CD4-positive, CD25-positive, alpha-beta regulatory T cell (primary cell): ENCODE measurements at regions not wholly inside any gene's neighbourhood (a gene's known extent, or its start where the extent isn't known, plus 50 kb on each side); places are given as distances from the start of the nearest gene placed in this dataset.

Experiments used
- ATAC-seq, 2 donors: fragments of 150-1000 bp; cut with Tn5 transposase; one replicate each; pipeline ENCODE4 v1.10.0; 2021; ENCODE audit warnings: low read depth in 2 of 2, moderate number of reproducible peaks in 2 of 2, moderate library complexity in 1 of 2
- DNase-seq, 3 donors: peaks; one replicate each; pipeline versions ENCODE4 v3.0.0 to v3.0.0-alpha.2; 2012 to 2022; ENCODE audit warnings: mixed read lengths in 1 of 3
- H3K27ac ChIP-seq: one replicate; pipeline ENCODE4 v1.7.0; 2013; ENCODE audit warnings: mild to moderate bottlenecking, low read length; ENCODE audit not compliant: insufficient read depth, poor library complexity, severe bottlenecking
- H3K27me3 ChIP-seq: one replicate; pipeline ENCODE4 v1.7.0; 2013; ENCODE audit warnings: low read length; ENCODE audit not compliant: control insufficient read depth, insufficient read depth
- H3K36me3 ChIP-seq: one replicate; pipeline ENCODE4 v1.7.0; 2013; ENCODE audit warnings: mild to moderate bottlenecking, low read length, moderate library complexity; ENCODE audit not compliant: control insufficient read depth, insufficient read depth
- H3K4me1 ChIP-seq: 2 replicates; pipeline ENCODE4 v1.7.0; 2013; ENCODE audit warnings: mild to moderate bottlenecking, low read length; ENCODE audit not compliant: insufficient read depth, control insufficient read depth, poor library complexity, severe bottlenecking
- H3K4me3 ChIP-seq: one replicate; pipeline ENCODE4 v1.7.0; 2013; ENCODE audit warnings: low read depth, mild to moderate bottlenecking, low read length, moderate library complexity
- H3K9me3 ChIP-seq, 2 experiments: 1 replicate in 1 of 2; 2 replicates in 1 of 2; pipeline ENCODE4 v1.7.0; 2013; ENCODE audit warnings: low read length in 2 of 2, mild to moderate bottlenecking in 1 of 2, moderate library complexity in 1 of 2; ENCODE audit not compliant: control insufficient read depth in 2 of 2
- H3K27ac Mint-ChIP-seq, 3 donors: one replicate each; pipeline ENCODE4 v1.8.0; 2020 to 2022; ENCODE audit warnings: mild to moderate bottlenecking in 3 of 3, mixed read lengths in 3 of 3, moderate library complexity in 2 of 3
- H3K27me3 Mint-ChIP-seq: one replicate; pipeline ENCODE4 v1.8.0; 2022; ENCODE audit warnings: mild to moderate bottlenecking, mixed read lengths
- H3K36me3 Mint-ChIP-seq: one replicate; pipeline ENCODE4 v1.8.0; 2020; ENCODE audit warnings: mixed read lengths
- H3K4me1 Mint-ChIP-seq, 4 donors: one replicate each; pipeline ENCODE4 v1.8.0; 2020 to 2022; ENCODE audit warnings: mixed read lengths in 4 of 4, mild to moderate bottlenecking in 1 of 4
- H3K4me3 Mint-ChIP-seq, 4 donors: one replicate each; pipeline ENCODE4 v1.8.0; 2020 to 2022; ENCODE audit warnings: mild to moderate bottlenecking in 4 of 4, mixed read lengths in 4 of 4, moderate library complexity in 3 of 4
- H3K9me3 Mint-ChIP-seq, 7 donors: one replicate each; pipeline ENCODE4 v1.8.0; 2020 to 2022; ENCODE audit warnings: mixed read lengths in 7 of 7, mild to moderate bottlenecking in 3 of 7, moderate library complexity in 2 of 7

DNA sequence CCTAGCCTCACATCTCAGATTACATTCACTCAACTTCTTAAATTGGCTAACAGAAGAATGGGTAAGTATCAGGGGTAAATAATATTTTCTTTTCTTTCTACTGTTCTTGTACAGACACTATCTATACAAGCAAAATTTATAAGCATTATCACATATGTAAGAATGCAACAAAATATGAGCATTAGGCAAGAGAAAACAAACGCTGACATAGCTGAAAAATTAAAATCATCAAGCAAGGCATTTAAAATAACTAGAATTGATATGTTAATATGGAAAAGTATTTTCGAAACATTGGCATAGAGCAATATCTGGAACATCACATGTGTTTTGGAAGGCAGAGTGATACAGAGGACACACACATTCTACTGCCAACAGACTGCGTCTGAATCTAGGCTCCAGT is 1175.3 kb upstream of the LRRN3 start:
- Histone ChIP-seq H3K36me3 (no peaks in the 10 kb centered on the region), H3K27ac (no peak overlapping the region), H3K9me3 (no peaks in the 10 kb centered on the region), H3K4me1 (no peaks in the 10 kb centered on the region), H3K4me3 (no peak overlapping the region), H3K27me3 (no peaks in the 10 kb centered on the region)
- no peak for DNase-seq
- Mint-ChIP-seq H3K4me1 (no peaks in the 10 kb centered on the region), H3K9me3 (peaks cover 0 to 13% (median 6%) of the 10 kb centered on the region in 7 donors), H3K36me3 (no peaks in the 10 kb centered on the region), H3K27me3 (no peaks in the 10 kb centered on the region), H3K27ac (no peak overlapping the region), H3K4me3 (no peak overlapping the region)
- ATAC-seq, result no peak

DNA sequence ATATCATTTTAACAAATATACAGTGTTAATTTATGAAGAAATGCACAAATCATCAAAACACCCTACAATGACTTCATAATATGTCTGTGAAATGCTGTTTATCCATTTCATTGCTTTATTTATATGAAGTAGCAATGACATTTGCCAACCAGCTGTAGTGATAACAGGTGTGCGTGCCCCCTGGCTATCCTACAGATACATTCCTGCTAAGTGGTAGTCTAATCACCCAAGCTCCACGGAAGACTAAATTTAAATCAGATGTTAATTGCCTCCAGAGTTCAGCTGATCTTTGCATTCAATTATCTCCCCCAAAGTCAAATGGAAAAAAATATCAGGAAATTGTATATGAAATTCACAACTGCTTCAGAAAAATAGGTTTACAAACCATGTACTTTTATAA is 1164.2 kb upstream of the LRRN3 start:
- Histone ChIP-seq H3K4me3 (no peak overlapping the region), H3K4me1 (no peaks in the 10 kb centered on the region), H3K36me3 (no peaks in the 10 kb centered on the region), H3K27me3 (no peaks in the 10 kb centered on the region), H3K27ac (no peak overlapping the region), H3K9me3 (peaks cover 0 to 3% of the 10 kb centered on the region in 2 experiments)
- Mint-ChIP-seq H3K4me1 (no peaks in the 10 kb centered on the region), H3K4me3 (no peak overlapping the region), H3K27me3 (no peaks in the 10 kb centered on the region), H3K36me3 (no peaks in the 10 kb centered on the region), H3K27ac (no peak overlapping the region), H3K9me3 (peaks cover 0 to 14% (median 4%) of the 10 kb centered on the region in 7 donors)
- no peak for DNase-seq
- ATAC-seq, result no peak

DNA sequence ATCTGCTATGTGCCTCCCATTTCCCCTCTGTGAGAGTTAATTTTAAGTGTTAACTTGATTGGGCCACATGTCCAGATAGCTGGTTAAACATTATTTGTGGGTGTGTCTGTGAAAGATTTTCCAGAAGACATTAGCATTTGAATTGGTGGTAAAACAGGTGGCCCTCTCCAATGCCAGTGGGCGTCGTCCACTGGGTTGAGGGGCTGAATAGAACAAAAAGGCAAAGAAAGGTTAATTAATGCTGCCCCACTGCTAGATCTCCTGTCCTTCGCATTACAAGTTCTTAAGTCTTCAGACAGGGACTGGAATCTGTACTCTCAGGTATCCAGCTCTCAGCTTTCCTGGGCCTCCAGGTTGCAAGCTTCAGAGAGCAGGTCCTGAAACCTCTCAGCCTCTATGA is 1160.9 kb upstream of the LRRN3 start:
- Histone ChIP-seq H3K27ac (no peak overlapping the region), H3K4me1 (no peaks in the 10 kb centered on the region), H3K36me3 (no peaks in the 10 kb centered on the region), H3K9me3 (peaks cover 0 to 3% of the 10 kb centered on the region in 2 experiments), H3K4me3 (no peak overlapping the region), H3K27me3 (no peaks in the 10 kb centered on the region)
- H3K4me3 Mint-ChIP-seq, result no peak overlapping the region
- H3K4me1 Mint-ChIP-seq, result no peaks in the 10 kb centered on the region
- DNase-seq (no peak), ATAC-seq (no peak)
- peaks cover 0 to 5% (median 2%) of the 10 kb centered on the region in 7 donors for H3K9me3 Mint-ChIP-seq
- no peak overlapping the region for H3K27ac Mint-ChIP-seq
- H3K36me3 Mint-ChIP-seq, result no peaks in the 10 kb centered on the region
- no peaks in the 10 kb centered on the region for H3K27me3 Mint-ChIP-seq

DNA sequence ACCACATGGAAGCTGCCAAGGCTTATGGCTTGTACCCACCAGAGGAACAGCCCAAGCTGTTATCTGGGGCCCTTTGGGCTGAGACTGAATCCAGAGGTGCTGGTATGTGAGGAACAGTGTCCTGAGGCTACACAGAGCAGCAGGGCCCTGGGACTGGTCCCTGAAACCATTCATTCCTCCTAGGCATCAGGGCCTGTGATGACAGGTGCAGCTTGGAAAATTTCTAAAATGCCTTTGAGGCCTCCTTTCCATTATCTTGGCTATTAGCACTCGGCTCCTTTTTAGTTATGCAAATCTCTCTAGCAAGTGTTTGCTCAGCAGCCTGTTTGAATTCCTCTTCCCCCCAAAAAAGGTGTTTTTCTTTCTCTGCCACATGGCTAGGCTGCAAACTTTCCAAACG is 1151.7 kb upstream of the LRRN3 start:
- Mint-ChIP-seq H3K36me3 (no peaks in the 10 kb centered on the region), H3K4me3 (no peak overlapping the region), H3K27ac (no peak overlapping the region), H3K4me1 (no peaks in the 10 kb centered on the region), H3K9me3 (peaks cover 2 to 15% (median 6%) of the 10 kb centered on the region in 7 donors), H3K27me3 (no peaks in the 10 kb centered on the region)
- no peaks in the 10 kb centered on the region for H3K9me3 ChIP-seq
- H3K27ac ChIP-seq, result no peak overlapping the region
- no peaks in the 10 kb centered on the region for H3K4me1 ChIP-seq
- DNase-seq (no peak), ATAC-seq (no peak)
- no peaks in the 10 kb centered on the region for H3K36me3 ChIP-seq
- H3K27me3 ChIP-seq, result no peaks in the 10 kb centered on the region
- H3K4me3 ChIP-seq, result no peak overlapping the region

DNA sequence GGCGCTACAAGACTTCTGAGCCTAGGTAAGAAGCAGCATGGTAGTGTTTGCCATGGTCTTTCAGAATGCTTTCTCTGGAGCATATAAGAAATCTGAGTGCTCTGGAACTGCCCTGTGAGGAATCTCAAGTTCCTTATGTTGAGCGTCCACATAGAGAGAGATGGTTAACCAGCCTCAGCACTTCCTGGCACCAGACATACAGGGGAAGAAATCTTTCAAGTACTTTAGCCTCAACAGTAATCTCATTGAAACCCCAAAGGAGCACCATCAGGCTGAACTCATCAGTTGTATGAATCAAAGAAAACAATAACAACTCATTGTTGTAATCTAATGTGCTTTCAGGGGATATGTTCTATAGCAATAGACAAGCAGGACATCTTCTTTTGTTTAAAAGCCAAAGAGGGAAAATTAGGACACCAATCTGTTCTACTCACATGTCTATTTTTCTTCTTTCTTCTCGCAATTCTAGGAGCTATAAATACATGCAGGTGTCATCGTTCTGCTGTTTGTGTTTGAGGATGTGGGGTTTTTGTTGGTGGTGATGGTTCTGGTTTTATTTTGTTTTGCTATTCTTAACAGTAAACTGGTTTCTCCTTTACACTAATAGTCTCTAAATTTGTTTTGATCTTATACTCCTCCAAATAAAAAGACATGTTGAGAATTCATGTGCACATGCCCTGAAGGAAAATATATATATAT is 1145.0 kb upstream of the LRRN3 start:
- H3K9me3 ChIP-seq, result no peaks in the 10 kb centered on the region
- Mint-ChIP-seq H3K4me1 (no peaks in the 10 kb centered on the region), H3K27me3 (no peaks in the 10 kb centered on the region), H3K9me3 (peaks cover 0 to 9% (median 4%) of the 10 kb centered on the region in 7 donors), H3K27ac (no peak overlapping the region), H3K4me3 (no peak overlapping the region), H3K36me3 (no peaks in the 10 kb centered on the region)
- DNase-seq (no peak), ATAC-seq (no peak)
- no peak overlapping the region for H3K27ac ChIP-seq
- H3K4me1 ChIP-seq, result no peaks in the 10 kb centered on the region
- no peaks in the 10 kb centered on the region for H3K36me3 ChIP-seq
- H3K4me3 ChIP-seq, result no peak overlapping the region
- no peaks in the 10 kb centered on the region for H3K27me3 ChIP-seq

DNA sequence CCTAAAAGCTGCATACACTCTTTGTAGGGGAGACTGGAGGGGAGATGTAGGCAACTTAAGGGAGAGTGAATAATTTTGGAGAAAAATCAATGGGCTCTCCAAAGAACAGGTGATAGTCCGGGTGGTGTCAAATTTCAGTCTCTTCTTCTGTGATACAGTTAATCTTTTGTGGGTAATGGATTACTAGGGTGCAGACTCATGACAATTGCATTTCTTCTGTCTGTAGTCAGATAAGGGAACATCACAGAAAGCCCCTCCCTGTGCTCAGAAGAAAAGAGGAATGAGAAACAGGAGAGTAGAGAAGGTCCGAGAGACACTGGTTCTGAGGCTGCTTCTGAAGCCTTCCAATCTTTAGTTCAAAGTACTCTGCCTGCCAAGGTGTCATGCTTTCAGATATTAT is 1140.7 kb upstream of the LRRN3 start:
- ATAC-seq, result no peak
- no peaks in the 10 kb centered on the region for H3K27me3 Mint-ChIP-seq
- no peaks in the 10 kb centered on the region for H3K36me3 ChIP-seq

GRCh38 chr7:109950821-109951564 is 1139.9 kb upstream of the LRRN3 start:
- no peak overlapping the region for H3K27ac Mint-ChIP-seq
- Histone ChIP-seq H3K4me1 (no peaks in the 10 kb centered on the region), H3K27ac (no peak overlapping the region), H3K9me3 (no peaks in the 10 kb centered on the region), H3K4me3 (no peak overlapping the region), H3K27me3 (no peaks in the 10 kb centered on the region), H3K36me3 (no peaks in the 10 kb centered on the region)
- no peak for DNase-seq
- no peaks in the 10 kb centered on the region for H3K27me3 Mint-ChIP-seq
- ATAC-seq, result no peak
- no peak overlapping the region for H3K4me3 Mint-ChIP-seq
- no peaks in the 10 kb centered on the region for H3K36me3 Mint-ChIP-seq
- H3K9me3 Mint-ChIP-seq, result peaks cover 0 to 11% (median 2%) of the 10 kb centered on the region in 7 donors
- H3K4me1 Mint-ChIP-seq, result no peaks in the 10 kb centered on the region

More for the DNA sequence above, 1140.7 kb upstream of the LRRN3 start:
- H3K9me3 Mint-ChIP-seq, result peaks cover 0 to 11% (median 2%) of the 10 kb centered on the region in 7 donors
- no peaks in the 10 kb centered on the region for H3K4me1 Mint-ChIP-seq
- no peaks in the 10 kb centered on the region for H3K36me3 Mint-ChIP-seq
- no peak for DNase-seq
- Histone ChIP-seq H3K4me3 (no peak overlapping the region), H3K27me3 (no peaks in the 10 kb centered on the region), H3K27ac (no peak overlapping the region), H3K4me1 (no peaks in the 10 kb centered on the region), H3K9me3 (no peaks in the 10 kb centered on the region)
- H3K27ac Mint-ChIP-seq, result no peak overlapping the region
- no peak overlapping the region for H3K4me3 Mint-ChIP-seq

GRCh38 chr7:109951565-109951928 is 1139.4 kb upstream of the LRRN3 start:
- H3K36me3 Mint-ChIP-seq, result no peaks in the 10 kb centered on the region
- no peak overlapping the region for H3K27ac Mint-ChIP-seq
- no peaks in the 10 kb centered on the region for H3K4me1 Mint-ChIP-seq
- H3K9me3 ChIP-seq, result no peaks in the 10 kb centered on the region
- ATAC-seq (no peak), DNase-seq (no peak)
- no peaks in the 10 kb centered on the region for H3K4me1 ChIP-seq
- H3K27me3 ChIP-seq, result no peaks in the 10 kb centered on the region
- no peak overlapping the region for H3K4me3 ChIP-seq
- H3K4me3 Mint-ChIP-seq, result no peak overlapping the region
- no peaks in the 10 kb centered on the region for H3K36me3 ChIP-seq
- H3K9me3 Mint-ChIP-seq, result peaks cover 0 to 11% (median 2%) of the 10 kb centered on the region in 7 donors
- H3K27ac ChIP-seq, result no peak overlapping the region
- no peaks in the 10 kb centered on the region for H3K27me3 Mint-ChIP-seq
